ENCODE measurements at regions not wholly inside any gene's neighbourhood (a gene's known extent, or its start where the extent isn't known, plus 50 kb on each side); places are given as distances from the start of the nearest gene placed in this dataset.

- TF ChIP-seq CTCF (IDR thresholded peaks at IDR 0.05) (no peak), POLR2A (IDR thresholded peaks at IDR 0.05) (no peak)
Observed at GRCh38 chr1:63255153-63255552, 67.2 kb upstream of the FOXD3 start.
